ENCODE measurements at regions not wholly inside any gene's neighbourhood (a gene's known extent, or its start where the extent isn't known, plus 50 kb on each side); places are given as distances from the start of the nearest gene placed in this dataset.

DNA sequence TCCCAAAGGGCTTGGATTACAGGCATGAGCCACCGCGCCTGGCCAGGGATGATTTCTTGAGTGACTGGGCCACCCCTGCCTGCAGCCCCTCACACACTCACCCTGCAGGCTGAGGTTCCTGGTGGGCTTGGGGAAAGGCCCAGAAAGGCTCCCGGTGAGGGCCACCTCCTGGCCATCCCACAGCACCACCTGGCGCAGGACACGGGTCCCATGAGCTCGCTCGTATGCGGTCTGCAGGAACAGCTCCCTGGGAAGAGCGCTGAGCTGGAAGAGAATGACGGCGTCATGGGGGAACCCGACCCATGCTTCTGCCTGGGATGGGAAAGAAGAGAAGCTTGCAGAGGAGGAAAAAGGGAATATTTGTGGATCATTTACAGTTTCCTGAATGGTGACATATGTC, 59.3 kb downstream of the RMI2 start:
- H3K27ac ChIP-seq, result no peak overlapping the region
- no peak for DNase-seq (ENCODE audit: low read depth in 1 of 2, low spot score in 1 of 2)

DNA sequence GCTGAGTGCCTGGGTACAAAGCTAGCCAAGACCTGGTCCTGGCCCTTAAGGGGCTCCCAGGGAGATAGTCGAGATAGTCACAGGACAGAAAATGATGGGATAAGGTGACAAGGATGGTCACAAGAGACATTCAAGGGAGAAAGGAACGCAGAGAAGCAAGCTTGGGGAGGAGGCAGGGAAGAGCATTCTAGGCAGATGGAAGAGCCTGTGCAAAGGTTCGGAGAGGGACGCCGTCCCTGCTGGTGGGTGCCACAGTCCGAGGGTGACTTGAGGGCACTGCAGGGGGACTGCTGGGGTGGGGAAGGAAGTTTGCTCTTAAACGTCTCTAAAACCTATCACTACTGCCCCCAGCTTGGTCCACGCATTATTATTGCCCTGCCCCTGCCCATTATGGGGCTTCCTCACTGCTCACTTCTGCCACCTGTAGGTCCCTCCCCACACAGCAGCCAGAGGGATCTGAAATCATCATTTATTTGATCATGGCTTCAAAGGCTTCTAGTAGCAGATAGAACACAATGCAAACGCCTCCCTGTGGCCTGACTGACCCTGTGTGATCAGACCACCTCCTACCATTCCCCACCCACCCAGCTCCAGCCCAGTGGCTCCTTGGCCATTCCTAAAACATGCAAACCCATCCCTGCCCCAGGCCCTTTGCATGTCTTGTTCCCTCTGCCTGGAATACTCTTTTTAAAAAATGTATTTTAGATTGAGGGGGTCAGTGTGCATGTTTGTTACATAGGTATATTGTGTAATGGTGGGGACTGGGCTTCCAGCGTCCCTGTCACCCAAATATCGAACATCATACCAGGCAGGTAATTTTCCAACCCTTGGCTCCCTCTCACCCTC, 60.3 kb downstream of the RMI2 start:
- DNase-seq (ENCODE audit: low read depth in 1 of 2, low spot score in 1 of 2), result peak; percentile 28 to 36
- TF ChIP-seq, protein P1, sequence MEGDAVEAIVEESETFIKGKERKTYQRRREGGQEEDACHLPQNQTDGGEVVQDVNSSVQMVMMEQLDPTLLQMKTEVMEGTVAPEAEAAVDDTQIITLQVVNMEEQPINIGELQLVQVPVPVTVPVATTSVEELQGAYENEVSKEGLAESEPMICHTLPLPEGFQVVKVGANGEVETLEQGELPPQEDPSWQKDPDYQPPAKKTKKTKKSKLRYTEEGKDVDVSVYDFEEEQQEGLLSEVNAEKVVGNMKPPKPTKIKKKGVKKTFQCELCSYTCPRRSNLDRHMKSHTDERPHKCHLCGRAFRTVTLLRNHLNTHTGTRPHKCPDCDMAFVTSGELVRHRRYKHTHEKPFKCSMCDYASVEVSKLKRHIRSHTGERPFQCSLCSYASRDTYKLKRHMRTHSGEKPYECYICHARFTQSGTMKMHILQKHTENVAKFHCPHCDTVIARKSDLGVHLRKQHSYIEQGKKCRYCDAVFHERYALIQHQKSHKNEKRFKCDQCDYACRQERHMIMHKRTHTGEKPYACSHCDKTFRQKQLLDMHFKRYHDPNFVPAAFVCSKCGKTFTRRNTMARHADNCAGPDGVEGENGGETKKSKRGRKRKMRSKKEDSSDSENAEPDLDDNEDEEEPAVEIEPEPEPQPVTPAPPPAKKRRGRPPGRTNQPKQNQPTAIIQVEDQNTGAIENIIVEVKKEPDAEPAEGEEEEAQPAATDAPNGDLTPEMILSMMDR (IDR thresholded peaks at IDR 0.05; ENCODE audit: low read depth, low read length), result peak; percentile 73
- no peak overlapping the region for H3K4me3 ChIP-seq
- H3K27ac ChIP-seq, result no peak overlapping the region
- H3K36me3 ChIP-seq, result no peaks in the 10 kb centered on the region
- no peaks in the 10 kb centered on the region for H3K9me3 ChIP-seq (ENCODE audit: low read depth)
- H3K4me1 ChIP-seq (ENCODE audit: low read depth), result no peaks in the 10 kb centered on the region
- H3K27me3 ChIP-seq, result no peaks in the 10 kb centered on the region

More for the DNA sequence above, 59.3 kb downstream of the RMI2 start:
- TF ChIP-seq, protein P1 (IDR thresholded peaks at IDR 0.05; ENCODE audit: low read depth, low read length), result no peak
- Histone ChIP-seq H3K36me3 (no peaks in the 10 kb centered on the region), H3K4me1 (ENCODE audit: low read depth) (no peaks in the 10 kb centered on the region), H3K4me3 (no peak overlapping the region), H3K9me3 (ENCODE audit: low read depth) (no peaks in the 10 kb centered on the region), H3K27me3 (no peaks in the 10 kb centered on the region)

DNA sequence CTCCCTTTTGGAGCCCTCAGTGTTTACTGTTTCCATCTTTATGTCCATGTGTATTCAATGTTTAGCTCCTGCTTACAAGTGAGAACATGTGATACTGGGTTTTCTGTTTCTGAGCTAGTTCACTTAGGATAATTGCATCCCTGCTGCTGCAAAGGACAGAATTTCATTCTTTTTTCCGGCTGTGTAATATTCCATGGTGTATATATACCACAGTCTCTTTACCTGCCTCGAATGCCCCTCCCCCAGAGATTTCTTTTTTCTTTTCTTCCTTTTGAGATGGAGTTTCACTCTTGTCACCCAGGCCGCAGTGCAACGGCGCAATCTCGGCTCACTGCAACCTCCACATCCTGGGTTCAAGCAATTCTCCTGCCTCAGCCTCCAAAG, 60.9 kb downstream of the RMI2 start:
- H3K4me3 ChIP-seq, result no peak overlapping the region
- no peak for DNase-seq (ENCODE audit: low read depth in 1 of 2, low spot score in 1 of 2)
- no peaks in the 10 kb centered on the region for H3K4me1 ChIP-seq (ENCODE audit: low read depth)
- no peak overlapping the region for H3K27ac ChIP-seq
- H3K36me3 ChIP-seq, result no peaks in the 10 kb centered on the region
- TF ChIP-seq, protein P1 (IDR thresholded peaks at IDR 0.05; ENCODE audit: low read depth, low read length), result no peak
- H3K27me3 ChIP-seq, result no peaks in the 10 kb centered on the region
- no peaks in the 10 kb centered on the region for H3K9me3 ChIP-seq (ENCODE audit: low read depth)

DNA sequence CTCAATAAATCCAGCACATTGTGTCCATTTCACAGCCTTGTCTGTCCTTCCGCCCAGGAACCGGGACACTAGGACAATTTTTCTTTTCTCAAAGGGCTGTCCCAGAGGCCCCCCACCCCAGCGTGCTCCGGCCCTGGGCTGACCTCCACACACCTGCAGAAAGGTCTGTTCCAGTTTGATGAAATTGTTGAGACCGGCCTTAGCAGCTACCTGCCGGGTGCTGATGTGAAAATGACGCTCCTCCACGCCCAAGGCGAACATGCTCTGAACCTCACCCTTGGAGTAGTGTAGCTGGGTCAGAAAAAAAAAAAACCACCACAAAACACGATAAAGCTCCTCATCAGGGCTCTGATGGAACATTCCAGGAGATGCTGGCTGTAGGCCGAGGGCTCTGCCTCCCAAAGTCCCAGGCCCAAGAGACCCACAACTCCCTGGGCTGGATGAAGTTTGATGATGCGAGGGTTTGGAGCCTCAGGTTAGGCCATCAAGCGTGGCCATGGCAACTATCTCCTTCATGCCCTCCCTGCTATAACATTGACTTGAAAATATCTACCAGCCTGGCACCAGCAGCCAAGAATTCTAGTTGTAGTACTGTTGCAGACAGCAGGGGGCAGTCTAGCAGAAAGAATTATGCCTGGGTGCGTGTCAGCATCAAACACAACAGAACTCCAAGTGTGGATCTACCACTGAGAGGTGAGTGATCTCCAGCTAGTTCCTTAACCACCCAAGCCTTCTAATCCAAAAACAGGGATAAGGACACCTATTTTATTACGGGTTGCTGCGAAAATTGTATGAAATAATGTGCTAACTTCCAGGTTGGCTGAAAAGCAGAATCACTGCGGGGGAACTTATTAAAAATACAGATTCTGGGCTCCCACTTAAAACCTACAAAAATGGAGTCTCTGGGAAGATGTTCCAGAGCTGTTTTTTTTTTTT, 62.1 kb downstream of the RMI2 start:
- H3K9me3 ChIP-seq (ENCODE audit: low read depth), result no peaks in the 10 kb centered on the region
- no peaks in the 10 kb centered on the region for H3K36me3 ChIP-seq
- no peaks in the 10 kb centered on the region for H3K27me3 ChIP-seq
- DNase-seq (ENCODE audit: low read depth in 1 of 2, low spot score in 1 of 2), result peak; percentile 65 to 84
- H3K4me3 ChIP-seq, result no peak overlapping the region
- H3K4me1 ChIP-seq (ENCODE audit: low read depth), result no peaks in the 10 kb centered on the region
- TF ChIP-seq, protein P1 (IDR thresholded peaks at IDR 0.05; ENCODE audit: low read depth, low read length), result peak; percentile 71
- H3K27ac ChIP-seq, result no peak overlapping the region

DNA sequence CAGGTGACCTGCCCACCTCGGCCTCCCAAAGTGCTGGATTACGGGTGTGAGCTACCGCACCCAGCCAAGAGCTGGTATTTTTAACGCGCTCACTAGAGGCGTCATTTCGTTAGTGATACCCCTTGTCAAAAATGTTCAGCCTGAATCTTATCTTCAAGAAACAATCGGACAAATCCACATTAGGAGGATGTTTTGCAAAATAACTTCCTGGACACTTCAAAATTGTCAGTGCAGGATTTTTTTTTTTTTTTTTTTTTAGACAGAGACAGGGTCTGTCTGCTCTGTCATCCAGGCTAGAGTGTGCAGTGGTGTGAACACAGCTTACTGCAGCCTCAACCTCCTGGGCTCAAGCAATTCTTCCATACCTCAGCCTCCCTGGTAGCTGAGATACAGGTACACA, 63.0 kb downstream of the RMI2 start:
- TF ChIP-seq, protein P1 (IDR thresholded peaks at IDR 0.05; ENCODE audit: low read depth, low read length), result no peak
- DNase-seq (ENCODE audit: low read depth in 1 of 2, low spot score in 1 of 2), result no peak
- Histone ChIP-seq H3K9me3 (ENCODE audit: low read depth) (no peaks in the 10 kb centered on the region), H3K36me3 (no peaks in the 10 kb centered on the region), H3K4me1 (ENCODE audit: low read depth) (no peaks in the 10 kb centered on the region), H3K4me3 (no peak overlapping the region), H3K27me3 (no peaks in the 10 kb centered on the region), H3K27ac (no peak overlapping the region)

All from cardiac muscle cell (in vitro differentiated cells and primary cell).